GM12878 (cell line): ENCODE measurements at regions not wholly inside any gene's neighbourhood (a gene's known extent, or its start where the extent isn't known, plus 50 kb on each side); places are given as distances from the start of the nearest gene placed in this dataset.

ENCODE experiments used
- ATAC-seq: fragments of 200-7000 bp; cut with Tn5 transposase; 3 replicates; pipeline ENCODE4 v1.9.1; 2020; ENCODE audit warnings: mild to moderate bottlenecking, moderate library complexity
- BruUV-seq: library from RNA; stranded (reverse); fragments of 400-500 nt; replicated peaks from 2 replicates; lab custom pipeline; 2021; lab: Mats Ljungman, UMichigan
- CTCF ChIA-PET: fragments of 300-600 bp; sonication (Branson Sonifier 250); formaldehyde crosslinking; extraction: SDS; loops from one replicate; lab custom pipeline; 2021; ENCODE audit warnings: inconsistent platforms; lab: Yijun Ruan, JAX
- POLR2A ChIA-PET: fragments of 350-600 bp; formaldehyde crosslinking; extraction: SDS; loops from one replicate; lab custom pipeline; 2021; ENCODE audit warnings: inconsistent platforms; lab: Charles Lee
- RAD21 ChIA-PET: fragments of 300-600 bp; sonication (Branson Sonifier 250); formaldehyde crosslinking; loops from one replicate; lab custom pipeline; 2023; ENCODE audit warnings: antibody characterized with exemption; ENCODE audit not compliant: unreplicated experiment; lab: Charles Lee
- SMC1A ChIA-PET: fragments of 300-600 bp; sonication (Branson Sonifier 250); formaldehyde crosslinking; loops from one replicate; lab custom pipeline; 2023; ENCODE audit not compliant: unreplicated experiment, uncharacterized antibody; lab: Charles Lee
- DNase-seq: peaks from one replicate; pipeline ENCODE4 v3.0.0-alpha.2; 2011; ENCODE audit warnings: low read depth, low spot score
- FAIRE-seq: peaks from 3 replicates; lab custom pipeline; 2011; peaks lifted over from hg19 to GRCh38; lab: Jason Lieb, UNC
- H2AFZ ChIP-seq: 2 replicates; pipeline ENCODE4 v1.6.0; 2011; ENCODE audit warnings: low read depth, low read length, control low read depth; ENCODE audit not compliant: control insufficient read depth
- H3K27ac ChIP-seq: 2 replicates; pipeline ENCODE4 v1.5.1; 2011; ENCODE audit warnings: control low read depth; ENCODE audit not compliant: control insufficient read depth, insufficient read depth
- H3K27me3 ChIP-seq, 2 experiments: replicated peaks in 1 of 2; 2 replicates each; pipeline versions ENCODE4 v1.6.0 to v1.6.1; 2011; ENCODE audit warnings: low read length in 1 of 2; ENCODE audit not compliant: control insufficient read depth in 2 of 2, insufficient read depth in 2 of 2
- H3K36me3 ChIP-seq, 2 experiments: 2 replicates each; pipeline ENCODE4 v1.5.1; 2011; ENCODE audit warnings: low read length in 1 of 2; ENCODE audit not compliant: control insufficient read depth in 2 of 2, insufficient read depth in 2 of 2
- H3K4me1 ChIP-seq: 2 replicates; pipeline ENCODE4 v1.6.1; 2011; ENCODE audit warnings: mild to moderate bottlenecking, low read length, moderate library complexity, mixed read lengths; ENCODE audit not compliant: control insufficient read depth, insufficient read depth
- H3K4me2 ChIP-seq: 2 replicates; pipeline ENCODE4 v1.6.0; 2011; ENCODE audit warnings: control low read depth; ENCODE audit not compliant: control insufficient read depth, insufficient read depth
- H3K4me3 ChIP-seq: fragments of 200-600 bp; sonication (generic); 2 replicates; pipeline ENCODE4 v1.5.1; 2016
- H3K79me2 ChIP-seq: 2 replicates; pipeline ENCODE4 v1.6.0; 2011; ENCODE audit warnings: low read length; ENCODE audit not compliant: control insufficient read depth, insufficient read depth
- H3K9ac ChIP-seq: 2 replicates; pipeline ENCODE4 v1.8.0; 2011; ENCODE audit warnings: low read length, control low read depth, mixed read lengths; ENCODE audit not compliant: control insufficient read depth, insufficient read depth
- H3K9me3 ChIP-seq: replicated peaks from 3 replicates; pipeline ENCODE4 v1.5.1; 2011; ENCODE audit warnings: mild to moderate bottlenecking, low read length; ENCODE audit not compliant: control insufficient read depth, insufficient read depth
- H4K20me1 ChIP-seq: 2 replicates; pipeline ENCODE4 v1.6.0; 2011; ENCODE audit not compliant: control insufficient read depth, insufficient read depth
- EZH2 ChIP-seq: IDR thresholded peaks from 2 replicates; pipeline ENCODE4 v1.6.1; 2012; ENCODE audit warnings: low read depth, mild to moderate bottlenecking, control low read depth, inconsistent platforms, low read length, borderline replicate concordance; ENCODE audit not compliant: control insufficient read depth
- MEF2A ChIP-seq: IDR thresholded peaks from 2 replicates; pipeline ENCODE4 v1.6.1; 2011; ENCODE audit warnings: low read depth, mild to moderate bottlenecking, low read length, moderate library complexity; ENCODE audit not compliant: insufficient read depth
- POU2F2 ChIP-seq: IDR thresholded peaks from 3 replicates; pipeline ENCODE4 v1.6.1; 2011; ENCODE audit warnings: low read depth, mild to moderate bottlenecking, low read length, borderline replicate concordance
- STAT3 ChIP-seq: IDR thresholded peaks from 2 replicates; pipeline ENCODE4 v1.6.1; 2011; ENCODE audit warnings: low read depth, low read length, improper control_type of control experiment
- TCF3 ChIP-seq: IDR thresholded peaks from 2 replicates; pipeline ENCODE4 v1.6.1; 2012; ENCODE audit warnings: low read depth, mild to moderate bottlenecking, low read length, borderline replicate concordance; ENCODE audit not compliant: insufficient read depth
- USF1 ChIP-seq: IDR thresholded peaks from 2 replicates; pipeline ENCODE4 v1.6.1; 2011; ENCODE audit warnings: borderline replicate concordance, low read depth, mild to moderate bottlenecking, moderate library complexity, mixed read lengths, low read length; ENCODE audit not compliant: insufficient read depth; ENCODE audit errors: extremely low read length
- whole genome bisulfite sequencing: methylation state at CpG from one replicate; pipeline ENCODE4 v1.1.6; 2016; ENCODE audit warnings: low lambda C conversion rate; ENCODE audit not compliant: insufficient replicate concordance, insufficient coverage; ENCODE audit errors: missing lambda C conversion rate; 5-methylcytosine and 5-hydroxymethylcytosine counted together
- in situ Hi-C: fragments of 300-500 bp; cut with MboI; formaldehyde crosslinking; loops from 9 replicates; pipeline ENCODE4 v1.14.3; 2018; ENCODE audit warnings: mixed read lengths
- intact Hi-C: fragments of 100-400 bp; cut with micrococcal nuclease; formaldehyde crosslinking; loops from one replicate; pipeline ENCODE4 v1.14.2; 2022; ENCODE audit not compliant: unreplicated experiment

GRCh38 chr9:26152350-26152749, 474.1 kb upstream of the TUSC1 start:
- intact Hi-C loops (no loop called here), in situ Hi-C loops (no loop called here)
- Histone ChIP-seq H3K27ac (no peak overlapping the region), H3K4me1 (no peaks in the 10 kb centered on the region), H3K4me2 (no peak overlapping the region), H3K9ac (no peak overlapping the region), H3K9me3 (no peaks in the 10 kb centered on the region; the same call in 2 of the 3 replicates), H2AFZ (no peak overlapping the region), H3K36me3 (no peaks in the 10 kb centered on the region), H4K20me1 (no peaks in the 10 kb centered on the region), H3K4me3 (no peak overlapping the region), H3K79me2 (no peaks in the 10 kb centered on the region), H3K27me3 (no peaks in the 10 kb centered on the region)
- DNase-seq: no peak
- ChIA-PET SMC1A (interaction anchor here (1.3 kb wide), 1 partner anchor 16 kb away, joined by 3 read pairs; no protein-coding TSS in a partner anchor), CTCF (interaction anchor here (1.8 kb wide), 1 partner anchor 9 kb away, joined by 5 read pairs; no protein-coding TSS in a partner anchor), POLR2A (no interaction called here), RAD21 (no interaction called here)
- TF ChIP-seq TCF3 (no peak), EZH2 (no peak), USF1 (no peak), STAT3 (no peak)
- WGBS: 67% methylated on average over 2 of the region's 2 CpGs
- ATAC-seq: no peak
- BruUV-seq: no TSS peak
- no peak for FAIRE-seq

GRCh38 chr9:26148128-26148527, 469.9 kb upstream of the TUSC1 start:
- ChIA-PET POLR2A (no interaction called here), RAD21 (no interaction called here), SMC1A (no interaction called here), CTCF (interaction anchor here (1.1 kb wide), 1 partner anchor 27 kb away, joined by 3 read pairs; no protein-coding TSS in a partner anchor)
- no peaks in the 10 kb centered on the region for H3K4me1 ChIP-seq
- no peak overlapping the region for H2AFZ ChIP-seq
- no peak for ATAC-seq
- no peaks in the 10 kb centered on the region for H4K20me1 ChIP-seq
- H3K79me2 ChIP-seq: no peaks in the 10 kb centered on the region
- no peak overlapping the region for H3K4me3 ChIP-seq
- no peak overlapping the region for H3K4me2 ChIP-seq
- H3K27ac ChIP-seq: no peak overlapping the region
- TF ChIP-seq POU2F2 (no peak), MEF2A (no peak)
- no peaks in the 10 kb centered on the region for H3K9me3 ChIP-seq
- no peak overlapping the region for H3K9ac ChIP-seq
- no peaks in the 10 kb centered on the region for H3K27me3 ChIP-seq
- in situ Hi-C loops (no loop called here), intact Hi-C loops (no loop called here)
- WGBS: 6% methylated on average over 2 of the region's 2 CpGs
- no peaks in the 10 kb centered on the region for H3K36me3 ChIP-seq
- no peak for FAIRE-seq
- no peak for DNase-seq
- BruUV-seq: no TSS peak
